ENCODE measurements at regions not wholly inside any gene's neighbourhood (a gene's known extent, or its start where the extent isn't known, plus 50 kb on each side); places are given as distances from the start of the nearest gene placed in this dataset.
"Not testable (repeated sequence)": the region's sequence is repeated elsewhere in the genome, so short reads cannot be mapped to it uniquely, and the experiment has no call there.

GRCh38 chr9:88628114-88628513 lies 93.1 kb downstream of the NXNL2 start:
- Mint-ChIP-seq H3K36me3 (ENCODE audit: low read depth) (no peaks in the 10 kb centered on the region), H3K9me3 (peaks cover 2% of the 10 kb centered on the region), H3K27ac (no peak overlapping the region), H3K27me3 (peaks cover under 1% of the 10 kb centered on the region), H3K4me3 (no peak overlapping the region), H3K4me1 (ENCODE audit: low read depth) (no peaks in the 10 kb centered on the region)
- intact Hi-C loops (cut with micrococcal nuclease), result no loop called here
- no peak for DNase-seq
- ChIA-PET CTCF (interaction anchor here (1.0 kb wide), 1 partner anchor 49 kb away, joined by 3 read pairs; no protein-coding TSS in a partner anchor), POLR2A (no interaction called here)
- TF ChIP-seq CTCF (IDR thresholded peaks at IDR 0.05), result no peak
- ATAC-seq, result no peak

- ChIA-PET POLR2A (no interaction called here), CTCF (interaction anchor here (1.2 kb wide), 1 partner anchor 542 kb away, joined by 3 read pairs; no protein-coding TSS in a partner anchor)
- intact Hi-C loops (cut with micrococcal nuclease), result no loop called here
- no peak for TF ChIP-seq CTCF (IDR thresholded peaks at IDR 0.05)
- Mint-ChIP-seq H3K27me3 (peaks cover 3% of the 10 kb centered on the region), H3K36me3 (ENCODE audit: low read depth) (no peaks in the 10 kb centered on the region), H3K27ac (no peak overlapping the region), H3K9me3 (peaks cover 2% of the 10 kb centered on the region), H3K4me3 (no peak overlapping the region), H3K4me1 (ENCODE audit: low read depth) (no peaks in the 10 kb centered on the region)
- no peak for ATAC-seq
- no peak for DNase-seq
These were observed 93.8 kb downstream of the NXNL2 start for GRCh38 chr9:88628811-88629210.

- ATAC-seq; POLR2A ChIA-PET; H3K27me3 Mint-ChIP-seq; intact Hi-C loops (cut with micrococcal nuclease); H3K4me1 Mint-ChIP-seq (ENCODE audit: low read depth); CTCF ChIA-PET; H3K27ac Mint-ChIP-seq; H3K4me3 Mint-ChIP-seq; DNase-seq; H3K36me3 Mint-ChIP-seq (ENCODE audit: low read depth); H3K9me3 Mint-ChIP-seq: not testable (repeated sequence)
These were observed 95.6 kb downstream of the NXNL2 start for GRCh38 chr9:88630574-88630973.

- Mint-ChIP-seq H3K27me3 (peaks cover 24% of the 10 kb centered on the region), H3K27ac (no peak overlapping the region), H3K9me3 (peaks cover 10% of the 10 kb centered on the region), H3K36me3 (ENCODE audit: low read depth) (peaks cover 1% of the 10 kb centered on the region), H3K4me3 (no peak overlapping the region), H3K4me1 (ENCODE audit: low read depth) (no peaks in the 10 kb centered on the region)
- CTCF ChIA-PET, result no interaction called here
- ATAC-seq (no peak), DNase-seq (no peak)
- intact Hi-C loops (cut with micrococcal nuclease), result no loop called here
- POLR2A ChIA-PET, result no interaction called here
- no peak for TF ChIP-seq CTCF (IDR thresholded peaks at IDR 0.05)
These were observed 100.2 kb downstream of the NXNL2 start for GRCh38 chr9:88635151-88635550.

- intact Hi-C loops (cut with micrococcal nuclease), result no loop called here
- ChIA-PET POLR2A (no interaction called here), CTCF (no interaction called here)
- Mint-ChIP-seq H3K36me3 (ENCODE audit: low read depth) (no peaks in the 10 kb centered on the region), H3K4me3 (no peak overlapping the region), H3K27me3 (peaks cover 38% of the 10 kb centered on the region), H3K4me1 (ENCODE audit: low read depth) (no peaks in the 10 kb centered on the region), H3K9me3 (peaks cover 8% of the 10 kb centered on the region), H3K27ac (no peak overlapping the region)
- ATAC-seq (no peak), DNase-seq (no peak)
- no peak for TF ChIP-seq CTCF (IDR thresholded peaks at IDR 0.05)
These were observed 106.7 kb downstream of the NXNL2 start for GRCh38 chr9:88641456-88642240.

All from activated CD8-positive, alpha-beta T cell treated with anti-CD3 and anti-CD28 coated beads for 36 hours (primary cell).